H1 (cell line): ENCODE measurements at regions not wholly inside any gene's neighbourhood (a gene's known extent, or its start where the extent isn't known, plus 50 kb on each side); places are given as distances from the start of the nearest gene placed in this dataset.

Experiments used
- CTCF ChIA-PET: fragments of 300-600 bp; sonication (Branson Sonifier 250); formaldehyde crosslinking; loops from one replicate; lab custom pipeline; 2021; ENCODE audit not compliant: partially characterized antibody; lab: Charles Lee
- POLR2A ChIA-PET: fragments of 300-600 bp; sonication (Branson Sonifier 250); formaldehyde crosslinking; loops from one replicate; lab custom pipeline; 2021; ENCODE audit warnings: inconsistent platforms; ENCODE audit not compliant: partially characterized antibody; lab: Charles Lee
- DNase-seq, 2 experiments: peaks; one replicate each; pipeline versions ENCODE4 v3.0.0 to v3.0.0-alpha.2; 2010 to 2022; ENCODE audit warnings: low spot score in 2 of 2, low read depth in 1 of 2, mixed read lengths in 1 of 2
- FAIRE-seq: peaks from 2 replicates; lab custom pipeline; 2011; peaks lifted over from hg19 to GRCh38; lab: Jason Lieb, UNC
- H2AFZ ChIP-seq: 2 replicates; pipeline ENCODE4 v1.8.1; 2012; ENCODE audit warnings: low read length, inconsistent platforms
- H2AK5ac ChIP-seq: 2 replicates; pipeline ENCODE4 v1.6.1; 2013; ENCODE audit warnings: low read depth, low read length
- H2BK120ac ChIP-seq: replicated peaks from 2 replicates; pipeline ENCODE3; 2013; ENCODE audit warnings: low read depth, low read length, inconsistent platforms
- H2BK12ac ChIP-seq: 2 replicates; pipeline ENCODE4 v1.6.1; 2013; ENCODE audit warnings: low read depth, low read length
- H2BK15ac ChIP-seq: 2 replicates; pipeline ENCODE4 v1.6.1; 2013; ENCODE audit warnings: low read length
- H2BK20ac ChIP-seq: 2 replicates; pipeline ENCODE4 v1.6.1; 2013; ENCODE audit warnings: low read length
- H2BK5ac ChIP-seq: 2 replicates; pipeline ENCODE4 v1.6.1; 2013; ENCODE audit warnings: low read depth, low read length
- H3K14ac ChIP-seq: 2 replicates; pipeline ENCODE4 v1.6.1; 2013; ENCODE audit warnings: inconsistent platforms; ENCODE audit not compliant: insufficient read length
- H3K18ac ChIP-seq: 2 replicates; pipeline ENCODE4 v1.6.1; 2013; ENCODE audit warnings: low read length; ENCODE audit errors: extremely low read depth
- H3K23ac ChIP-seq: 2 replicates; pipeline ENCODE4 v1.6.1; 2013; ENCODE audit warnings: inconsistent platforms; ENCODE audit not compliant: insufficient read length
- H3K23me2 ChIP-seq: 2 replicates; pipeline ENCODE4 v1.6.1; 2013; ENCODE audit warnings: low read depth, low read length
- H3K27ac ChIP-seq: 2 replicates; pipeline ENCODE4 v1.6.1; 2011; ENCODE audit warnings: low read depth, low read length, inconsistent platforms
- H3K27me3 ChIP-seq, 4 experiments: replicated peaks in 1 of 4; 1 replicate in 1 of 4; 2 replicates in 3 of 4; pipeline versions ENCODE4 v1.6.1 to v1.8.1; 2011 to 2013; ENCODE audit warnings: low read length in 3 of 4, mild to moderate bottlenecking in 3 of 4, inconsistent platforms in 2 of 4, mixed read lengths in 2 of 4, moderate library complexity in 1 of 4; ENCODE audit not compliant: control insufficient read depth in 3 of 4, insufficient read depth in 3 of 4; ENCODE audit errors: extremely low read depth in 1 of 4
- H3K36me3 ChIP-seq, 4 experiments: 2 replicates each; pipeline versions ENCODE4 v1.6.1 to v1.8.1; 2011 to 2013; ENCODE audit warnings: mild to moderate bottlenecking in 4 of 4, low read length in 3 of 4, moderate library complexity in 2 of 4, control low read depth in 1 of 4, inconsistent platforms in 1 of 4; ENCODE audit not compliant: insufficient read depth in 4 of 4, control insufficient read depth in 2 of 4
- H3K4ac ChIP-seq: replicated peaks from 2 replicates; pipeline ENCODE3; 2013; ENCODE audit warnings: low read length, low read depth, mixed read lengths, inconsistent platforms; ENCODE audit not compliant: insufficient read length
- H3K4me1 ChIP-seq, 4 experiments: replicated peaks in 1 of 4; 1 replicate in 1 of 4; 2 replicates in 3 of 4; pipeline versions ENCODE4 v1.6.1 to v1.8.1; 2011 to 2013; ENCODE audit warnings: low read length in 3 of 4, inconsistent platforms in 2 of 4, mixed read lengths in 1 of 4; ENCODE audit not compliant: insufficient read depth in 4 of 4, control insufficient read depth in 3 of 4
- H3K4me2 ChIP-seq, 2 experiments: 2 replicates each; pipeline versions ENCODE4 v1.6.1 to v1.8.1; 2011 to 2013; ENCODE audit warnings: low read depth in 2 of 2, low read length in 2 of 2, control low read depth in 1 of 2, inconsistent platforms in 1 of 2, mild to moderate bottlenecking in 1 of 2; ENCODE audit not compliant: insufficient read depth in 1 of 2
- H3K4me3 ChIP-seq, 4 experiments: fragments of 200-600, 300-600 bp in 1 of 4; sonication (generic), shearing (Covaris generic), sonication (Bioruptor Twin) in 1 of 4; 2 replicates each; pipeline versions ENCODE4 v1.5.1 to v1.8.1; 2011 to 2016; ENCODE audit warnings: low read length in 4 of 4, low read depth in 3 of 4, control low read depth in 2 of 4, inconsistent platforms in 2 of 4, mild to moderate bottlenecking in 2 of 4, mixed read lengths in 1 of 4, moderate library complexity in 1 of 4; ENCODE audit not compliant: insufficient read depth in 2 of 4; ENCODE audit errors: extremely low read depth in 1 of 4
- H3K56ac ChIP-seq: replicated peaks from 2 replicates; pipeline ENCODE3; 2013; ENCODE audit warnings: low read depth, mild to moderate bottlenecking, mixed read lengths, low read length, inconsistent platforms; ENCODE audit not compliant: insufficient read length
- H3K79me1 ChIP-seq: 2 replicates; pipeline ENCODE4 v1.6.1; 2013; ENCODE audit warnings: low read depth, low read length, control low read depth
- H3K79me2 ChIP-seq, 2 experiments: 2 replicates each; pipeline versions ENCODE4 v1.6.1 to v1.8.1; 2012 to 2013; ENCODE audit warnings: low read length in 2 of 2, mild to moderate bottlenecking in 2 of 2, inconsistent platforms in 1 of 2; ENCODE audit not compliant: insufficient read depth in 2 of 2, control insufficient read depth in 1 of 2
- H3K9ac ChIP-seq, 4 experiments: replicated peaks in 1 of 4; 1 replicate in 1 of 4; 2 replicates in 3 of 4; pipeline versions ENCODE4 v1.6.1 to v1.8.1; 2011 to 2013; ENCODE audit warnings: low read depth in 3 of 4, low read length in 3 of 4, control low read depth in 2 of 4, mild to moderate bottlenecking in 2 of 4, moderate library complexity in 2 of 4, inconsistent platforms in 1 of 4; ENCODE audit errors: extremely low read depth in 1 of 4
- H3K9me3 ChIP-seq, 2 experiments: 2 replicates each; pipeline versions ENCODE4 v1.6.1 to v1.8.1; 2012 to 2013; ENCODE audit warnings: mild to moderate bottlenecking in 2 of 2, moderate library complexity in 2 of 2, control low read depth in 1 of 2, inconsistent platforms in 1 of 2, low read depth in 1 of 2, low read length in 1 of 2, mixed read lengths in 1 of 2; ENCODE audit not compliant: insufficient read depth in 2 of 2
- H4K20me1 ChIP-seq, 2 experiments: replicated peaks in 1 of 2; 2 replicates each; pipeline versions ENCODE3 to v1.8.1; 2011 to 2013; ENCODE audit warnings: inconsistent platforms in 2 of 2, low read length in 2 of 2, mild to moderate bottlenecking in 1 of 2; ENCODE audit not compliant: insufficient read depth in 2 of 2, control insufficient read depth in 1 of 2
- H4K5ac ChIP-seq: 2 replicates; pipeline ENCODE4 v1.6.1; 2013; ENCODE audit warnings: low read length, low read depth, mixed read lengths, inconsistent platforms; ENCODE audit not compliant: insufficient read length
- H4K8ac ChIP-seq: 2 replicates; pipeline ENCODE4 v1.8.0; 2013; ENCODE audit warnings: mild to moderate bottlenecking, moderate library complexity, low read length, inconsistent platforms; ENCODE audit not compliant: insufficient read depth; ENCODE audit errors: extremely low read depth
- H4K91ac ChIP-seq: replicated peaks from 2 replicates; pipeline ENCODE3; 2013; ENCODE audit warnings: low read length, mixed read lengths, inconsistent platforms; ENCODE audit not compliant: insufficient read length
- ASH2L ChIP-seq: fragments of 200-600, 300-600 bp; sonication (generic); IDR thresholded peaks from one replicate; pipeline ENCODE4 v1.7.1; 2017; ENCODE audit warnings: low read length
- CTBP2 ChIP-seq: IDR thresholded peaks from 2 replicates; pipeline ENCODE4 v1.7.0; 2011; ENCODE audit warnings: borderline replicate concordance, mild to moderate bottlenecking, moderate library complexity, mixed read lengths, low read length; ENCODE audit not compliant: insufficient read depth, insufficient read length
- CTCF ChIP-seq, 3 experiments: IDR thresholded peaks; 1 replicate in 2 of 3; 2 replicates in 1 of 3; pipeline versions ENCODE4 v1.5.1 to v1.6.1; 2011; ENCODE audit warnings: low read length in 3 of 3, mild to moderate bottlenecking in 3 of 3, inconsistent platforms in 2 of 3, low read depth in 1 of 3, moderate library complexity in 1 of 3; ENCODE audit not compliant: insufficient read depth in 1 of 3; ENCODE audit errors: control extremely low read depth in 1 of 3
- EGR1 ChIP-seq: IDR thresholded peaks from 2 replicates; pipeline ENCODE4 v1.6.1; 2011; ENCODE audit warnings: low read depth, low read length, borderline replicate concordance
- KDM1A ChIP-seq: fragments of 200-600, 300-600 bp; sonication (generic); IDR thresholded peaks from 2 replicates; pipeline ENCODE4 v1.7.1; 2016; ENCODE audit warnings: mild to moderate bottlenecking, low read length, borderline replicate concordance
- MAFK ChIP-seq: IDR thresholded peaks from 2 replicates; pipeline ENCODE4 v1.6.1; 2012; ENCODE audit warnings: low read depth, mild to moderate bottlenecking, improper control_type of control experiment, low read length
- MAX ChIP-seq: IDR thresholded peaks from 2 replicates; pipeline ENCODE4 v1.6.1; 2012; ENCODE audit warnings: inconsistent platforms
- NRF1 ChIP-seq: IDR thresholded peaks from 2 replicates; pipeline ENCODE4 v1.6.1; 2011; ENCODE audit warnings: mild to moderate bottlenecking, low read depth, low read length, improper control_type of control experiment
- POLR2A ChIP-seq, 2 experiments: IDR thresholded peaks; 1 replicate in 1 of 2; 2 replicates in 1 of 2; pipeline ENCODE4 v1.6.1; 2011; ENCODE audit warnings: low read depth in 2 of 2, low read length in 2 of 2, mild to moderate bottlenecking in 2 of 2; ENCODE audit errors: control extremely low read depth in 1 of 2
- RAD21 ChIP-seq, 2 experiments: IDR thresholded peaks in 1 of 2; conservative IDR thresholded peaks in 1 of 2; 2 replicates each; pipeline ENCODE4 v1.6.1; 2011; ENCODE audit warnings: low read depth in 2 of 2, low read length in 2 of 2, improper control_type of control experiment in 1 of 2, inconsistent platforms in 1 of 2, mild to moderate bottlenecking in 1 of 2, moderate library complexity in 1 of 2
- SIRT6 ChIP-seq: IDR thresholded peaks from one replicate; pipeline ENCODE4 v1.7.1; 2012; ENCODE audit warnings: low read length, inconsistent platforms
- SP1 ChIP-seq: IDR thresholded peaks from 2 replicates; pipeline ENCODE4 v1.6.1; 2011; ENCODE audit warnings: low read depth, low read length
- SP4 ChIP-seq: IDR thresholded peaks from 2 replicates; pipeline ENCODE4 v1.6.1; 2012; ENCODE audit warnings: low read length, inconsistent platforms
- TEAD4 ChIP-seq: IDR thresholded peaks from 2 replicates; pipeline ENCODE4 v1.6.1; 2012; ENCODE audit warnings: low read depth, low read length, inconsistent platforms, mixed read lengths

- H3K9ac ChIP-seq = no peak overlapping the region
- H2BK15ac ChIP-seq = no peak overlapping the region
- H3K18ac ChIP-seq = no peak overlapping the region
- H4K20me1 ChIP-seq = no peaks in the 10 kb centered on the region
- no peak overlapping the region for H3K27ac ChIP-seq
- H3K79me2 ChIP-seq = no peaks in the 10 kb centered on the region
- peaks cover 0 to 2% (median under 1%) of the 10 kb centered on the region in 4 experiments; a peak in 3 of 7 replicates for H3K4me1 ChIP-seq
- H3K14ac ChIP-seq = no peak overlapping the region
- no peaks in the 10 kb centered on the region for H3K36me3 ChIP-seq
- H4K5ac ChIP-seq = no peak overlapping the region
- H3K4me2 ChIP-seq = no peak overlapping the region
- no peak overlapping the region for H2AK5ac ChIP-seq
- H3K27me3 ChIP-seq = no peaks in the 10 kb centered on the region
- H3K4me3 ChIP-seq = no peak overlapping the region
- no peak overlapping the region for H2BK20ac ChIP-seq
- H3K56ac ChIP-seq = no peak overlapping the region
- no peaks in the 10 kb centered on the region for H3K9me3 ChIP-seq
- H2BK12ac ChIP-seq = no peak overlapping the region
- DNase-seq (no peak), FAIRE-seq (no peak)
- H3K4ac ChIP-seq = no peak overlapping the region
- H4K8ac ChIP-seq = no peak overlapping the region
- ChIA-PET POLR2A (no interaction called here), CTCF (no interaction called here)
- H2BK120ac ChIP-seq = no peak overlapping the region
- H2BK5ac ChIP-seq = no peak overlapping the region
- H3K23ac ChIP-seq = no peak overlapping the region
- H3K79me1 ChIP-seq = no peaks in the 10 kb centered on the region
- no peaks in the 10 kb centered on the region; the same call in 1 of the 2 replicates for H3K23me2 ChIP-seq
- H2AFZ ChIP-seq = no peak overlapping the region
- no peak overlapping the region for H4K91ac ChIP-seq
- TF ChIP-seq RAD21 (IDR thresholded peaks at IDR 0.05 in 1 of 2, conservative IDR thresholded peaks at IDR 0.05 in 1 of 2; ENCODE audit: low read depth in 2 of 2, low read length in 2 of 2) (no peak), POLR2A (IDR thresholded peaks at IDR 0.05; ENCODE audit: control extremely low read depth in 1 of 2, low read depth in 2 of 2, low read length in 2 of 2) (no peak), CTCF (IDR thresholded peaks at IDR 0.05; ENCODE audit: control extremely low read depth in 1 of 3, insufficient read depth in 1 of 3, low read depth in 1 of 3, low read length in 3 of 3) (no peak), SP4 (no peak), ASH2L (no peak), KDM1A (no peak), EGR1 (no peak), TEAD4 (no peak), SIRT6 (no peak), SP1 (no peak), MAFK (no peak), NRF1 (no peak), MAX (no peak), CTBP2 (no peak)
Measured at GRCh38 chr21:35202431-35202830, 153.3 kb upstream of the RUNX1 start.
